IMR-90 (cell line): ENCODE measurements at regions not wholly inside any gene's neighbourhood (a gene's known extent, or its start where the extent isn't known, plus 50 kb on each side); places are given as distances from the start of the nearest gene placed in this dataset.

Experiments used
- ATAC-seq: fragments of 200-7000 bp; cut with Tn5 transposase; 2 replicates; pipeline ENCODE4 v1.9.1; 2020; ENCODE audit warnings: low read depth, mild to moderate bottlenecking, moderate library complexity
- BruUV-seq: library from RNA; stranded (reverse); fragments of 400-500 nt; replicated peaks from 2 replicates; lab custom pipeline; 2021; lab: Mats Ljungman, UMichigan
- CTCF ChIA-PET: fragments of 300-600 bp; formaldehyde crosslinking; extraction: SDS; loops from one replicate; lab custom pipeline; 2021; ENCODE audit warnings: antibody characterized with exemption; lab: Yijun Ruan, JAX
- POLR2A ChIA-PET: fragments of 300-600 bp; sonication (Branson Sonifier 250); formaldehyde crosslinking; loops from one replicate; lab custom pipeline; 2022; ENCODE audit warnings: antibody characterized with exemption; ENCODE audit not compliant: unreplicated experiment; lab: Charles Lee
- DNase-seq: peaks from one replicate; pipeline ENCODE4 v3.0.0; 2013
- H2AFZ ChIP-seq: replicated peaks from 2 replicates; pipeline ENCODE3; 2013; ENCODE audit warnings: low read length, mild to moderate bottlenecking; ENCODE audit not compliant: poor library complexity
- H2AK5ac ChIP-seq: 2 replicates; pipeline ENCODE4 v1.6.1; 2013; ENCODE audit warnings: low read depth, low read length, inconsistent platforms
- H2AK9ac ChIP-seq: replicated peaks from 2 replicates; pipeline ENCODE3; 2013; ENCODE audit warnings: mild to moderate bottlenecking, low read depth, low read length, moderate library complexity; ENCODE audit not compliant: poor library complexity
- H2BK120ac ChIP-seq: 2 replicates; pipeline ENCODE4 v1.6.1; 2013; ENCODE audit warnings: low read depth, low read length, inconsistent platforms
- H2BK15ac ChIP-seq: 3 replicates; pipeline ENCODE4 v1.6.1; 2013; ENCODE audit warnings: low read depth, low read length, inconsistent platforms
- H2BK20ac ChIP-seq: 2 replicates; pipeline ENCODE4 v1.6.1; 2013; ENCODE audit warnings: low read depth, mild to moderate bottlenecking, inconsistent platforms, low read length, moderate library complexity
- H2BK5ac ChIP-seq: 2 replicates; pipeline ENCODE4 v1.6.1; 2013; ENCODE audit warnings: mild to moderate bottlenecking, low read depth, low read length, inconsistent platforms; ENCODE audit not compliant: poor library complexity, severe bottlenecking
- H3K14ac ChIP-seq: replicated peaks from 2 replicates; pipeline ENCODE4 v1.6.1; 2013; ENCODE audit warnings: low read depth, low read length, inconsistent platforms
- H3K18ac ChIP-seq: 2 replicates; pipeline ENCODE4 v1.6.1; 2013; ENCODE audit warnings: low read depth, low read length, control low read depth
- H3K23ac ChIP-seq: 2 replicates; pipeline ENCODE4 v1.6.1; 2013; ENCODE audit warnings: low read depth, low read length, inconsistent platforms
- H3K27ac ChIP-seq: 2 replicates; pipeline ENCODE4 v1.5.1; 2013; ENCODE audit warnings: mild to moderate bottlenecking, control low read depth, low read length; ENCODE audit not compliant: insufficient read depth
- H3K27me3 ChIP-seq: 2 replicates; pipeline ENCODE4 v1.6.1; 2013; ENCODE audit warnings: low read length; ENCODE audit not compliant: control insufficient read depth, insufficient read depth
- H3K36me3 ChIP-seq: 2 replicates; pipeline ENCODE4 v1.6.1; 2013; ENCODE audit warnings: low read length, mixed read lengths; ENCODE audit not compliant: control insufficient read depth, insufficient read depth
- H3K4ac ChIP-seq: 2 replicates; pipeline ENCODE4 v1.6.1; 2013; ENCODE audit warnings: low read depth, low read length, inconsistent platforms
- H3K4me1 ChIP-seq: 2 replicates; pipeline ENCODE4 v1.6.1; 2013; ENCODE audit warnings: low read length, mixed read lengths; ENCODE audit not compliant: control insufficient read depth, insufficient read depth
- H3K4me2 ChIP-seq: 2 replicates; pipeline ENCODE4 v1.6.1; 2013; ENCODE audit warnings: low read depth, mild to moderate bottlenecking, control low read depth, low read length, moderate library complexity
- H3K4me3 ChIP-seq: 2 replicates; pipeline ENCODE4 v1.5.1; 2013; ENCODE audit warnings: low read depth, mild to moderate bottlenecking, control low read depth, low read length, moderate library complexity; ENCODE audit not compliant: insufficient read depth
- H3K56ac ChIP-seq: 2 replicates; pipeline ENCODE4 v1.6.1; 2013; ENCODE audit warnings: low read length, inconsistent platforms; ENCODE audit not compliant: insufficient read depth; ENCODE audit errors: extremely low read depth
- H3K79me1 ChIP-seq, 2 experiments: 2 replicates each; pipeline ENCODE4 v1.6.1; 2013; ENCODE audit warnings: low read length in 2 of 2, inconsistent platforms in 1 of 2, low read depth in 1 of 2
- H3K9ac ChIP-seq: 2 replicates; pipeline ENCODE4 v1.6.1; 2013; ENCODE audit warnings: low read depth, low read length, control low read depth
- H3K9me1 ChIP-seq: 2 replicates; pipeline ENCODE4 v1.6.1; 2013; ENCODE audit warnings: low read length, inconsistent platforms; ENCODE audit not compliant: insufficient read depth
- H3K9me3 ChIP-seq: 2 replicates; pipeline ENCODE4 v1.6.1; 2013; ENCODE audit warnings: low read length; ENCODE audit not compliant: control insufficient read depth, insufficient read depth
- H4K20me1 ChIP-seq: 2 replicates; pipeline ENCODE4 v1.6.1; 2013; ENCODE audit warnings: low read length, inconsistent platforms; ENCODE audit not compliant: insufficient read depth
- H4K5ac ChIP-seq: 2 replicates; pipeline ENCODE4 v1.6.1; 2013; ENCODE audit warnings: mild to moderate bottlenecking, low read depth, low read length, control low read depth
- H4K8ac ChIP-seq, 2 experiments: 2 replicates each; pipeline ENCODE4 v1.6.1; 2013; ENCODE audit warnings: low read depth in 2 of 2, low read length in 2 of 2, control low read depth in 1 of 2, inconsistent platforms in 1 of 2
- H4K91ac ChIP-seq: 2 replicates; pipeline ENCODE4 v1.6.1; 2013; ENCODE audit warnings: low read depth, low read length, inconsistent platforms; ENCODE audit not compliant: insufficient read depth
- BHLHE40 ChIP-seq: fragments of 150-350 bp; IDR thresholded peaks from 2 replicates; pipeline ENCODE4 v1.6.1; 2016; ENCODE audit warnings: mild to moderate bottlenecking, low read depth, low read length
- CEBPB ChIP-seq: IDR thresholded peaks from 2 replicates; pipeline ENCODE4 v1.6.1; 2012; ENCODE audit warnings: low read depth, low read length, improper control_type of control experiment
- CHD1 ChIP-seq: IDR thresholded peaks from 2 replicates; pipeline ENCODE4 v1.6.1; 2012; ENCODE audit warnings: low read depth, low read length, improper control_type of control experiment
- FOS ChIP-seq: fragments of 150-350 bp; IDR thresholded peaks from 2 replicates; pipeline ENCODE4 v1.6.1; 2016; ENCODE audit warnings: low read depth, low read length
- MAFK ChIP-seq: IDR thresholded peaks from 2 replicates; pipeline ENCODE4 v1.6.1; 2012; ENCODE audit warnings: low read depth, low read length, improper control_type of control experiment
- MAZ ChIP-seq: IDR thresholded peaks from 2 replicates; pipeline ENCODE4 v1.6.1; 2012; ENCODE audit warnings: low read depth, mild to moderate bottlenecking, low read length, improper control_type of control experiment, moderate library complexity, borderline replicate concordance
- MXI1 ChIP-seq: IDR thresholded peaks from 2 replicates; pipeline ENCODE4 v1.6.1; 2012; ENCODE audit warnings: low read depth, mild to moderate bottlenecking, low read length, moderate library complexity, borderline replicate concordance
- NFE2L2 ChIP-seq: fragments of 150-350 bp; IDR thresholded peaks from 2 replicates; pipeline ENCODE4 v1.6.1; 2016; ENCODE audit warnings: low read depth, mild to moderate bottlenecking, low read length
- POLR2A ChIP-seq: IDR thresholded peaks from 2 replicates; pipeline ENCODE4 v1.6.1; 2012; ENCODE audit warnings: mild to moderate bottlenecking, low read depth, low read length
- RAD21 ChIP-seq: IDR thresholded peaks from 2 replicates; pipeline ENCODE4 v1.6.1; 2012; ENCODE audit warnings: low read length, improper control_type of control experiment
- RCOR1 ChIP-seq: IDR thresholded peaks from 2 replicates; pipeline ENCODE4 v1.6.1; 2012; ENCODE audit warnings: mild to moderate bottlenecking, low read length, improper control_type of control experiment; ENCODE audit not compliant: insufficient replicate concordance
- RFX5 ChIP-seq: IDR thresholded peaks from 2 replicates; pipeline ENCODE4 v1.8.0; 2012; ENCODE audit warnings: low read depth, mild to moderate bottlenecking, low read length, moderate library complexity
- SMC3 ChIP-seq: fragments of 150-350 bp; IDR thresholded peaks from 2 replicates; pipeline ENCODE4 v1.6.1; 2016; ENCODE audit warnings: low read depth, mild to moderate bottlenecking, antibody characterized with exemption, low read length, moderate library complexity
- dilution Hi-C: fragments of 300-500 bp; cut with HindIII; formaldehyde crosslinking; loops from one replicate; pipeline ENCODE4 v1.14.3; 2018; ENCODE audit warnings: low sequenced_read_pairs; ENCODE audit not compliant: unreplicated experiment
- in situ Hi-C: fragments of 300-500 bp; cut with MboI; formaldehyde crosslinking; loops from 3 replicates; pipeline ENCODE4 v1.14.3; 2019; ENCODE audit warnings: low sequenced_read_pairs, inconsistent platforms, mixed read lengths
- intact Hi-C: fragments of 100-400 bp; cut with micrococcal nuclease; formaldehyde crosslinking; loops from 2 replicates; pipeline ENCODE4 v1.10.0; 2022
- TF ChIP-seq, protein P1 (sequence below): fragments of 150-350 bp; IDR thresholded peaks from 2 replicates; pipeline ENCODE4 v1.6.1; 2017; ENCODE audit warnings: mild to moderate bottlenecking, antibody characterized with exemption, low read length, low read depth
- TF ChIP-seq, protein P2 (sequence below): conservative IDR thresholded peaks from 2 replicates; pipeline ENCODE4 v1.5.1; 2012; ENCODE audit warnings: mild to moderate bottlenecking, low read depth, low read length, improper control_type of control experiment
- TF ChIP-seq, protein P3 (sequence below): fragments of 150-350 bp; IDR thresholded peaks from 2 replicates; pipeline ENCODE4 v1.6.1; 2016; ENCODE audit warnings: low read depth, mild to moderate bottlenecking, low read length, moderate library complexity, borderline replicate concordance

DNA sequence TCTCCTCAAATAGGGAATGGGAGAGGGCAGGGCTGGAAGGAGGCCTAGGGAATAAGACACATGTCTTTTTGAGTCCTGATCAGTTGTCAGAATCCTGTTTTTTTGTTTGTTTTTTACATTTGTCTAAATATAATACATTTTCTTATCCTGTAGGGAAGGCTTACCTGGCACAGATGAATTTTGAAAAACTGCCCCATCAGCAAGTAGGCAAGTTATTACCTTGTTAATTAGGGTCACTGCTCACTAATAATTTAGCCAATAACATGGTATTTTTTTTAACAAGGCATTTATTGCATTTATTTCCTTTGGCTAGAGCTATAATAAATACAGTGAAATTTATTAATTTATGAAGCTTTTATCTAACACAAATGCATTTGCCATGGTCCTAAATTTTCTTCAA is 423.2 kb upstream of the ONECUT1 start:
- no peak overlapping the region for H3K4me3 ChIP-seq
- H3K27me3 ChIP-seq = no peaks in the 10 kb centered on the region
- CTCF ChIA-PET = interaction anchor here (0.7 kb wide), 1 partner anchor 759 kb away, joined by 3 read pairs; no protein-coding TSS in a partner anchor
- intact Hi-C loops (no loop called here), in situ Hi-C loops (no loop called here), dilution Hi-C loops (no loop called here)
- H3K4ac ChIP-seq = no peak overlapping the region
- TF ChIP-seq NFE2L2 (no peak), SMC3 (no peak), BHLHE40 (no peak), RCOR1 (no peak), CHD1 (no peak), MAZ (no peak), MAFK (no peak), RFX5 (no peak), POLR2A (no peak), FOS (no peak), MXI1 (no peak), CEBPB (no peak), RAD21 (no peak)
- TF ChIP-seq, protein P1, sequence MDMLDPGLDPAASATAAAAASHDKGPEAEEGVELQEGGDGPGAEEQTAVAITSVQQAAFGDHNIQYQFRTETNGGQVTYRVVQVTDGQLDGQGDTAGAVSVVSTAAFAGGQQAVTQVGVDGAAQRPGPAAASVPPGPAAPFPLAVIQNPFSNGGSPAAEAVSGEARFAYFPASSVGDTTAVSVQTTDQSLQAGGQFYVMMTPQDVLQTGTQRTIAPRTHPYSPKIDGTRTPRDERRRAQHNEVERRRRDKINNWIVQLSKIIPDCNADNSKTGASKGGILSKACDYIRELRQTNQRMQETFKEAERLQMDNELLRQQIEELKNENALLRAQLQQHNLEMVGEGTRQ = no peak
- TF ChIP-seq, protein P2, sequence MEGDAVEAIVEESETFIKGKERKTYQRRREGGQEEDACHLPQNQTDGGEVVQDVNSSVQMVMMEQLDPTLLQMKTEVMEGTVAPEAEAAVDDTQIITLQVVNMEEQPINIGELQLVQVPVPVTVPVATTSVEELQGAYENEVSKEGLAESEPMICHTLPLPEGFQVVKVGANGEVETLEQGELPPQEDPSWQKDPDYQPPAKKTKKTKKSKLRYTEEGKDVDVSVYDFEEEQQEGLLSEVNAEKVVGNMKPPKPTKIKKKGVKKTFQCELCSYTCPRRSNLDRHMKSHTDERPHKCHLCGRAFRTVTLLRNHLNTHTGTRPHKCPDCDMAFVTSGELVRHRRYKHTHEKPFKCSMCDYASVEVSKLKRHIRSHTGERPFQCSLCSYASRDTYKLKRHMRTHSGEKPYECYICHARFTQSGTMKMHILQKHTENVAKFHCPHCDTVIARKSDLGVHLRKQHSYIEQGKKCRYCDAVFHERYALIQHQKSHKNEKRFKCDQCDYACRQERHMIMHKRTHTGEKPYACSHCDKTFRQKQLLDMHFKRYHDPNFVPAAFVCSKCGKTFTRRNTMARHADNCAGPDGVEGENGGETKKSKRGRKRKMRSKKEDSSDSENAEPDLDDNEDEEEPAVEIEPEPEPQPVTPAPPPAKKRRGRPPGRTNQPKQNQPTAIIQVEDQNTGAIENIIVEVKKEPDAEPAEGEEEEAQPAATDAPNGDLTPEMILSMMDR = no peak
- TF ChIP-seq, protein P3, sequence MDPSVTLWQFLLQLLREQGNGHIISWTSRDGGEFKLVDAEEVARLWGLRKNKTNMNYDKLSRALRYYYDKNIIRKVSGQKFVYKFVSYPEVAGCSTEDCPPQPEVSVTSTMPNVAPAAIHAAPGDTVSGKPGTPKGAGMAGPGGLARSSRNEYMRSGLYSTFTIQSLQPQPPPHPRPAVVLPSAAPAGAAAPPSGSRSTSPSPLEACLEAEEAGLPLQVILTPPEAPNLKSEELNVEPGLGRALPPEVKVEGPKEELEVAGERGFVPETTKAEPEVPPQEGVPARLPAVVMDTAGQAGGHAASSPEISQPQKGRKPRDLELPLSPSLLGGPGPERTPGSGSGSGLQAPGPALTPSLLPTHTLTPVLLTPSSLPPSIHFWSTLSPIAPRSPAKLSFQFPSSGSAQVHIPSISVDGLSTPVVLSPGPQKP = no peak
- no peak overlapping the region for H2BK15ac ChIP-seq
- H3K4me2 ChIP-seq = no peak overlapping the region
- H2BK20ac ChIP-seq = no peak overlapping the region
- H3K14ac ChIP-seq = no peak overlapping the region
- H3K9ac ChIP-seq = no peak overlapping the region
- ATAC-seq (no peak), DNase-seq (no peak)
- H3K36me3 ChIP-seq = no peaks in the 10 kb centered on the region
- no peaks in the 10 kb centered on the region for H4K20me1 ChIP-seq
- no peak overlapping the region for H2AFZ ChIP-seq
- no peak overlapping the region for H3K27ac ChIP-seq
- H3K56ac ChIP-seq = no peak overlapping the region
- H2AK5ac ChIP-seq = no peak overlapping the region
- POLR2A ChIA-PET = no interaction called here
- H2BK5ac ChIP-seq = no peak overlapping the region
- H4K91ac ChIP-seq = no peak overlapping the region
- no TSS peak for BruUV-seq
- no peak overlapping the region for H2AK9ac ChIP-seq
- no peaks in the 10 kb centered on the region for H3K9me1 ChIP-seq
- no peaks in the 10 kb centered on the region for H3K79me1 ChIP-seq
- no peak overlapping the region for H3K23ac ChIP-seq
- H3K9me3 ChIP-seq = peaks cover 8% of the 10 kb centered on the region
- no peak overlapping the region for H2BK120ac ChIP-seq
- no peak overlapping the region for H4K5ac ChIP-seq
- no peak overlapping the region for H3K18ac ChIP-seq
- H3K4me1 ChIP-seq = no peaks in the 10 kb centered on the region
- no peak overlapping the region for H4K8ac ChIP-seq
